HG02763 (cell line): ENCODE measurements at regions not wholly inside any gene's neighbourhood (a gene's known extent, or its start where the extent isn't known, plus 50 kb on each side); places are given as distances from the start of the nearest gene placed in this dataset.

Source experiments
- ATAC-seq: cut with Tn5 transposase; IDR thresholded peaks from one replicate; pipeline ENCODE4 v1.9.1; 2021; ENCODE audit warnings: mild to moderate bottlenecking, moderate library complexity; ENCODE audit not compliant: unreplicated experiment

- ATAC-seq, result no peak
These were observed 1413.3 kb downstream of the TBC1D22A start for GRCh38 chr22:48175721-48176120.

- no peak for ATAC-seq
These were observed 1411.3 kb downstream of the TBC1D22A start for GRCh38 chr22:48173773-48174160.

GRCh38 chr22:48173061-48173772 is 1410.8 kb downstream of the TBC1D22A start:
- no peak for ATAC-seq

GRCh38 chr22:48171271-48171691 is 1408.8 kb downstream of the TBC1D22A start:
- ATAC-seq, result no peak

- ATAC-seq, result no peak
These were observed 1406.8 kb downstream of the TBC1D22A start for GRCh38 chr22:48169227-48169626.

- no peak for ATAC-seq
These were observed 1404.8 kb downstream of the TBC1D22A start for GRCh38 chr22:48167238-48167637.

GRCh38 chr22:48161298-48161697 is 1398.8 kb downstream of the TBC1D22A start:
- ATAC-seq, result no peak

- no peak for ATAC-seq
These were observed 1395.2 kb downstream of the TBC1D22A start for GRCh38 chr22:48157676-48158075.

- ATAC-seq, result no peak
These were observed 1394.3 kb downstream of the TBC1D22A start for GRCh38 chr22:48156603-48157355.

- no peak for ATAC-seq
These were observed 1393.0 kb downstream of the TBC1D22A start for GRCh38 chr22:48155446-48155845.

GRCh38 chr22:48154943-48155240 is 1392.4 kb downstream of the TBC1D22A start:
- ATAC-seq, result no peak

- ATAC-seq, result no peak
These were observed 1391.9 kb downstream of the TBC1D22A start for GRCh38 chr22:48154169-48154942.

GRCh38 chr22:48153726-48154125 is 1391.3 kb downstream of the TBC1D22A start:
- ATAC-seq, result no peak

- ATAC-seq, result no peak
These were observed 1390.5 kb downstream of the TBC1D22A start for GRCh38 chr22:48152916-48153315.

- no peak for ATAC-seq
These were observed 1389.8 kb downstream of the TBC1D22A start for GRCh38 chr22:48152164-48152775.

- ATAC-seq, result no peak
These were observed 1389.2 kb downstream of the TBC1D22A start for GRCh38 chr22:48151641-48152040.

GRCh38 chr22:48147831-48148230 is 1385.4 kb downstream of the TBC1D22A start:
- ATAC-seq, result no peak

- no peak for ATAC-seq
These were observed 1385.0 kb downstream of the TBC1D22A start for GRCh38 chr22:48147404-48147803.

GRCh38 chr22:48146426-48146825 is 1384.0 kb downstream of the TBC1D22A start:
- no peak for ATAC-seq

GRCh38 chr22:48145738-48146137 is 1383.3 kb downstream of the TBC1D22A start:
- ATAC-seq, result no peak

- no peak for ATAC-seq
These were observed 1381.9 kb downstream of the TBC1D22A start for GRCh38 chr22:48144318-48144717.
